RWPE1 (cell line): ENCODE measurements at regions not wholly inside any gene's neighbourhood (a gene's known extent, or its start where the extent isn't known, plus 50 kb on each side); places are given as distances from the start of the nearest gene placed in this dataset.
"Not testable (repeated sequence)": the region's sequence is repeated elsewhere in the genome, so short reads cannot be mapped to it uniquely, and the experiment has no call there.

Source experiments
- CTCF ChIA-PET: fragments of 350-600 bp; sonication (Branson Sonifier 250); formaldehyde crosslinking; extraction: SDS; loops from one replicate; lab custom pipeline; 2021; lab: Yijun Ruan, JAX
- POLR2A ChIA-PET: fragments of 400-600 bp; formaldehyde crosslinking; extraction: SDS; loops from one replicate; lab custom pipeline; 2020; ENCODE audit warnings: antibody characterized with exemption; ENCODE audit not compliant: low non-redundant PET; lab: Yijun Ruan, JAX
- DNase-seq: peaks from one replicate; pipeline ENCODE4 v3.0.0; 2012; ENCODE audit warnings: low spot score
- H3K27ac ChIP-seq: fragments of 450-650 bp; 2 replicates; pipeline ENCODE4 v1.5.1; 2017
- CTCF ChIP-seq: fragments of 450-650 bp; conservative IDR thresholded peaks from 2 replicates; pipeline ENCODE4 v1.5.1; 2017; ENCODE audit warnings: low read depth, mild to moderate bottlenecking

- peak; percentile 14 for DNase-seq
- CTCF ChIA-PET = no interaction called here
- no peak overlapping the region for H3K27ac ChIP-seq
- no peak for TF ChIP-seq CTCF
- POLR2A ChIA-PET = no interaction called here
These were observed 1071.1 kb upstream of the CITED2 start for GRCh38 chr6:140445474-140446004.

- DNase-seq, POLR2A ChIA-PET, H3K27ac ChIP-seq: not testable (repeated sequence)
- CTCF ChIA-PET = interaction anchor here (0.7 kb wide), 1 partner anchor 413 kb away, joined by 5 read pairs; no protein-coding TSS in a partner anchor
These were observed 1068.7 kb upstream of the CITED2 start for GRCh38 chr6:140443112-140443511.

GRCh38 chr6:140441256-140441655 lies 1066.8 kb upstream of the CITED2 start:
- DNase-seq = peak; percentile 7
- CTCF ChIA-PET = interaction anchor here (0.6 to 1.0 kb wide), 6 partner anchors 21 to 1072 kb away, joined by 3 to 4 read pairs (median 3); no protein-coding TSS in a partner anchor
- TF ChIP-seq CTCF = no peak
- no peak overlapping the region for H3K27ac ChIP-seq
- POLR2A ChIA-PET = no interaction called here

- TF ChIP-seq CTCF = no peak
- no peak overlapping the region for H3K27ac ChIP-seq
- ChIA-PET POLR2A (no interaction called here), CTCF (interaction anchor here (0.6 kb wide), 1 partner anchor 40 kb away, joined by 3 read pairs; no protein-coding TSS in a partner anchor)
- no peak for DNase-seq
These were observed 1065.9 kb upstream of the CITED2 start for GRCh38 chr6:140440223-140440835.

- ChIA-PET POLR2A (interaction anchor here (0.8 kb wide), 1 partner anchor 131 kb away, joined by 5 read pairs; no protein-coding TSS in a partner anchor), CTCF (interaction anchor here (0.7 kb wide), 1 partner anchor 1069 kb away, joined by 3 read pairs; no protein-coding TSS in a partner anchor)
- DNase-seq = peak; percentile 5
- no peak overlapping the region for H3K27ac ChIP-seq
- TF ChIP-seq CTCF = no peak
These were observed 1063.9 kb upstream of the CITED2 start for GRCh38 chr6:140438346-140438735.

GRCh38 chr6:140437619-140438345 lies 1063.3 kb upstream of the CITED2 start:
- no peak overlapping the region for H3K27ac ChIP-seq
- no peak for TF ChIP-seq CTCF
- CTCF ChIA-PET = interaction anchor here (0.7 kb wide), 1 partner anchor 1068 kb away, joined by 3 read pairs; no protein-coding TSS in a partner anchor
- DNase-seq = peak; percentile 23
- POLR2A ChIA-PET = interaction anchor here (0.8 kb wide), 1 partner anchor 131 kb away, joined by 5 read pairs; no protein-coding TSS in a partner anchor
